Neural cell (in vitro differentiated cells): ENCODE measurements at regions not wholly inside any gene's neighbourhood (a gene's known extent, or its start where the extent isn't known, plus 50 kb on each side); places are given as distances from the start of the nearest gene placed in this dataset.

Experiments
- H2AFZ ChIP-seq: fragments of 200-600, 300-800 bp; sonication (generic), shearing (Covaris generic); 2 replicates; pipeline ENCODE4 v1.6.0; 2014; ENCODE audit warnings: low read depth, mild to moderate bottlenecking, antibody characterized with exemption, low read length, moderate library complexity
- H3F3A ChIP-seq: fragments of 200-600 bp; shearing (Covaris generic); 2 replicates; pipeline ENCODE4 v1.6.1; 2016; ENCODE audit warnings: mild to moderate bottlenecking, moderate library complexity, mixed read lengths, antibody characterized with exemption, low read length; ENCODE audit not compliant: insufficient read depth, poor library complexity, severe bottlenecking
- H3K27ac ChIP-seq: fragments of 200-600, 300-800 bp; sonication (generic), shearing (Covaris generic); 2 replicates; pipeline ENCODE4 v1.5.1; 2014; ENCODE audit warnings: mild to moderate bottlenecking, low read length, moderate library complexity
- H3K27me3 ChIP-seq: fragments of 300-800, 200-600 bp; sonication (generic), shearing (Covaris generic); 2 replicates; pipeline ENCODE4 v1.6.0; 2014; ENCODE audit warnings: mild to moderate bottlenecking, low read depth, low read length, moderate library complexity; ENCODE audit not compliant: insufficient read depth
- H3K36me3 ChIP-seq: fragments of 300-800, 200-600 bp; sonication (generic), shearing (Covaris generic); 2 replicates; pipeline ENCODE4 v1.5.1; 2014; ENCODE audit warnings: mild to moderate bottlenecking, antibody characterized with exemption, low read length, moderate library complexity; ENCODE audit not compliant: insufficient read depth
- H3K4me2 ChIP-seq: fragments of 300-800, 200-600 bp; sonication (generic), shearing (Covaris generic); 2 replicates; pipeline ENCODE4 v1.6.0; 2014; ENCODE audit warnings: mild to moderate bottlenecking, low read length
- H3K4me3 ChIP-seq: fragments of 300-800, 200-600 bp; sonication (generic), shearing (Covaris generic); 2 replicates; pipeline ENCODE4 v1.5.1; 2014; ENCODE audit warnings: mild to moderate bottlenecking, low read length, moderate library complexity
- H3K79me2 ChIP-seq: fragments of 200-600 bp; shearing (Covaris generic); replicated peaks from 2 replicates; pipeline ENCODE4 v1.6.0; 2014; ENCODE audit warnings: mild to moderate bottlenecking, low read length, moderate library complexity; ENCODE audit not compliant: insufficient read depth
- H3K9ac ChIP-seq: fragments of 300-800, 200-600 bp; sonication (generic), shearing (Covaris generic); 2 replicates; pipeline ENCODE4 v1.6.1; 2016; ENCODE audit warnings: mild to moderate bottlenecking, low read length, mixed read lengths
- H3K9me2 ChIP-seq: fragments of 200-600 bp; shearing (Covaris generic); 2 replicates; pipeline ENCODE4 v1.6.1; 2016; ENCODE audit warnings: mild to moderate bottlenecking, low read length, mixed read lengths; ENCODE audit not compliant: insufficient read depth
- H3K9me3 ChIP-seq: fragments of 200-600, 300-800 bp; sonication (generic), shearing (Covaris generic); 2 replicates; pipeline ENCODE4 v1.6.1; 2016; ENCODE audit warnings: mild to moderate bottlenecking, mixed run types, low read length, moderate library complexity, mixed read lengths
- H4K20me1 ChIP-seq: fragments of 200-600 bp; shearing (Covaris generic); 2 replicates; pipeline ENCODE4 v1.6.1; 2016; ENCODE audit warnings: mild to moderate bottlenecking, mixed run types; ENCODE audit not compliant: insufficient read depth
- EP300 ChIP-seq: fragments of 450-650 bp; conservative IDR thresholded peaks from 2 replicates; pipeline ENCODE4 v1.6.1; 2014; ENCODE audit warnings: antibody characterized with exemption, mild to moderate bottlenecking, moderate library complexity; ENCODE audit not compliant: poor library complexity, severe bottlenecking
- EZH2 ChIP-seq: fragments of 200-600, 300-800 bp; shearing (Covaris generic), sonication (generic); IDR thresholded peaks from 2 replicates; pipeline ENCODE4 v1.6.1; 2014; ENCODE audit warnings: antibody characterized with exemption, low read length, borderline replicate concordance, mild to moderate bottlenecking; ENCODE audit not compliant: insufficient read depth, poor library complexity, severe bottlenecking
- MXI1 ChIP-seq: fragments of 450-650 bp; conservative IDR thresholded peaks from 2 replicates; pipeline ENCODE4 v1.6.1; 2014; ENCODE audit warnings: antibody characterized with exemption, mild to moderate bottlenecking; ENCODE audit not compliant: poor library complexity, severe bottlenecking
- POLR2AphosphoS5 ChIP-seq: IDR thresholded peaks from 2 replicates; pipeline ENCODE4 v1.6.1; 2012
- RAD21 ChIP-seq: fragments of 450-650 bp; conservative IDR thresholded peaks from 2 replicates; pipeline ENCODE4 v1.6.1; 2014; ENCODE audit warnings: antibody characterized with exemption, mild to moderate bottlenecking, moderate library complexity
- REST ChIP-seq: IDR thresholded peaks from 2 replicates; pipeline ENCODE4 v1.6.1; 2012; ENCODE audit warnings: borderline replicate concordance
- SMC3 ChIP-seq: fragments of 450-650 bp; conservative IDR thresholded peaks from 2 replicates; pipeline ENCODE4 v1.6.1; 2014; ENCODE audit warnings: antibody characterized with exemption, mild to moderate bottlenecking, moderate library complexity; ENCODE audit not compliant: poor library complexity
- TAF1 ChIP-seq: IDR thresholded peaks from 2 replicates; pipeline ENCODE4 v1.6.1; 2012; ENCODE audit warnings: low read depth
- TF ChIP-seq, protein P1 (sequence below): fragments of 450-650 bp; IDR thresholded peaks from 2 replicates; pipeline ENCODE4 v1.5.1; 2014; ENCODE audit warnings: antibody characterized with exemption, mild to moderate bottlenecking, moderate library complexity; ENCODE audit not compliant: poor library complexity, severe bottlenecking

GRCh38 chr6:66725670-66726069, 1018.6 kb upstream of the EYS start:
- Histone ChIP-seq H3K27me3 (no peaks in the 10 kb centered on the region), H3K27ac (no peak overlapping the region), H3K9me3 (no peaks in the 10 kb centered on the region), H3K4me3 (no peak overlapping the region), H4K20me1 (no peaks in the 10 kb centered on the region), H3K4me2 (no peak overlapping the region), H3K9ac (no peak overlapping the region), H3K9me2 (no peaks in the 10 kb centered on the region), H2AFZ (no peak overlapping the region), H3F3A (no peaks in the 10 kb centered on the region), H3K36me3 (no peaks in the 10 kb centered on the region), H3K79me2 (no peaks in the 10 kb centered on the region)
- TF ChIP-seq MXI1: no peak
- TF ChIP-seq POLR2AphosphoS5: no peak
- TF ChIP-seq, protein P1, sequence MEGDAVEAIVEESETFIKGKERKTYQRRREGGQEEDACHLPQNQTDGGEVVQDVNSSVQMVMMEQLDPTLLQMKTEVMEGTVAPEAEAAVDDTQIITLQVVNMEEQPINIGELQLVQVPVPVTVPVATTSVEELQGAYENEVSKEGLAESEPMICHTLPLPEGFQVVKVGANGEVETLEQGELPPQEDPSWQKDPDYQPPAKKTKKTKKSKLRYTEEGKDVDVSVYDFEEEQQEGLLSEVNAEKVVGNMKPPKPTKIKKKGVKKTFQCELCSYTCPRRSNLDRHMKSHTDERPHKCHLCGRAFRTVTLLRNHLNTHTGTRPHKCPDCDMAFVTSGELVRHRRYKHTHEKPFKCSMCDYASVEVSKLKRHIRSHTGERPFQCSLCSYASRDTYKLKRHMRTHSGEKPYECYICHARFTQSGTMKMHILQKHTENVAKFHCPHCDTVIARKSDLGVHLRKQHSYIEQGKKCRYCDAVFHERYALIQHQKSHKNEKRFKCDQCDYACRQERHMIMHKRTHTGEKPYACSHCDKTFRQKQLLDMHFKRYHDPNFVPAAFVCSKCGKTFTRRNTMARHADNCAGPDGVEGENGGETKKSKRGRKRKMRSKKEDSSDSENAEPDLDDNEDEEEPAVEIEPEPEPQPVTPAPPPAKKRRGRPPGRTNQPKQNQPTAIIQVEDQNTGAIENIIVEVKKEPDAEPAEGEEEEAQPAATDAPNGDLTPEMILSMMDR: no peak
- TF ChIP-seq EP300: no peak
- TF ChIP-seq RAD21: no peak
- no peak for TF ChIP-seq REST
- TF ChIP-seq EZH2: no peak
- no peak for TF ChIP-seq SMC3
- no peak for TF ChIP-seq TAF1

DNA sequence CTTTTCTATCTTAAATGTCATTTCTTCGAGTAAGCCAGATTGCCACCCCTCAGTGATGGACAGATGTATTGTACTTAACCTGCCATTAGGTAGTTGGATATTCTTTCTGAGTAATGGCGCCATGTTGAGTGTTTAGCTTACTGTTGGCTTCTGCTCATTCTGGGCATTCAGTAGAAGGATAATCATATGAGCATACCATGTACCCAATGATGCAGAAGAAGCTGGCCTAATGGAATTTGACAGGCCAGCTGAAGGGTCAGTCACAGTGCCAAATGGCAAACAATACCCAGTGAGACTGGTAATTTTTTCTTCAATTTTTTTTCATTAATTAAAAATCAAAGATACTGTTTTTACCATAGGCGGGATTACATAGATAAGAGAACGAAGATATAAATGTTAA, 1010.8 kb upstream of the EYS start:
- Histone ChIP-seq H3F3A (no peaks in the 10 kb centered on the region), H3K4me3 (no peak overlapping the region), H3K9ac (no peak overlapping the region), H3K36me3 (no peaks in the 10 kb centered on the region), H2AFZ (no peak overlapping the region), H3K9me2 (no peaks in the 10 kb centered on the region), H3K9me3 (no peaks in the 10 kb centered on the region), H3K79me2 (no peaks in the 10 kb centered on the region), H4K20me1 (no peaks in the 10 kb centered on the region), H3K4me2 (no peak overlapping the region), H3K27me3 (no peaks in the 10 kb centered on the region), H3K27ac (no peak overlapping the region)
- no peak for TF ChIP-seq REST
- no peak for TF ChIP-seq SMC3
- TF ChIP-seq TAF1: no peak
- TF ChIP-seq, protein P1: no peak
- no peak for TF ChIP-seq RAD21
- TF ChIP-seq EZH2: no peak
- no peak for TF ChIP-seq MXI1
- TF ChIP-seq EP300: no peak
- no peak for TF ChIP-seq POLR2AphosphoS5
